ENCODE measurements at regions not wholly inside any gene's neighbourhood (a gene's known extent, or its start where the extent isn't known, plus 50 kb on each side); places are given as distances from the start of the nearest gene placed in this dataset.

- CTCF ChIA-PET, result no interaction called here
- Histone ChIP-seq H3K4me3 (ENCODE audit: control extremely low read depth in 1 of 5, extremely low read depth in 1 of 5, insufficient read depth in 1 of 5, low read depth in 2 of 5, low read length in 4 of 5) (no peak overlapping the region), H2AFZ (ENCODE audit: insufficient read depth, low read depth, low read length, poor library complexity, severe bottlenecking) (no peak overlapping the region), H3K27me3 (replicated peaks in 1 of 4; ENCODE audit: control extremely low read depth in 1 of 4, control insufficient read depth in 3 of 4, insufficient read depth in 4 of 4, low read length in 3 of 4) (no peaks in the 10 kb centered on the region), H3K36me3 (replicated peaks in 1 of 2; ENCODE audit: control extremely low read depth in 1 of 2, control insufficient read depth in 1 of 2, extremely low read depth in 1 of 2, insufficient read depth in 2 of 2, low read length in 1 of 2) (no peaks in the 10 kb centered on the region), H3K9ac (ENCODE audit: low read length) (no peak overlapping the region), H3K4me1 (ENCODE audit: control insufficient read depth in 2 of 2, insufficient read depth in 2 of 2, low read length in 2 of 2) (no peaks in the 10 kb centered on the region), H3K4me2 (replicated peaks; ENCODE audit: low read depth, low read length, poor library complexity, severe bottlenecking) (no peak overlapping the region), H4K20me1 (ENCODE audit: control insufficient read depth, insufficient read depth, low read length, poor library complexity, severe bottlenecking) (no peaks in the 10 kb centered on the region), H3K79me2 (ENCODE audit: control insufficient read depth, insufficient read depth, low read length) (no peaks in the 10 kb centered on the region), H3K27ac (ENCODE audit: low read length in 2 of 2) (no peak overlapping the region), H3K9me3 (ENCODE audit: control extremely low read depth in 1 of 3, control insufficient read depth in 2 of 3, insufficient read depth in 1 of 3, low read length in 2 of 3) (peaks cover 0 to 59% (median 14%) of the 10 kb centered on the region in 3 donors)
- intact Hi-C loops (cut with micrococcal nuclease), result no loop called here
- no peak for DNase-seq
- WGBS (ENCODE audit: insufficient coverage), result 86% methylated on average over 8 of the region's 10 CpGs
- no peak for ATAC-seq (ENCODE audit: low read depth)
- H3K27me3 Mint-ChIP-seq, result peaks cover 15% of the 10 kb centered on the region
- POLR2A ChIA-PET, result no interaction called here
- H3K4me1 Mint-ChIP-seq, result no peaks in the 10 kb centered on the region
- no peak overlapping the region for H3K27ac Mint-ChIP-seq
- TF ChIP-seq EZH2 (IDR thresholded peaks at IDR 0.05; ENCODE audit: borderline replicate concordance, insufficient read depth, low read depth, low read length, poor library complexity, severe bottlenecking) (no peak), CTCF (IDR thresholded peaks at IDR 0.05) (no peak)
- H3K9me3 Mint-ChIP-seq (ENCODE audit: insufficient read depth), result peaks cover 5% of the 10 kb centered on the region
- no peak overlapping the region for H3K4me3 Mint-ChIP-seq
Measured at GRCh38 chr22:47445716-47446290, 683.4 kb downstream of the TBC1D22A start.

- no peak for ATAC-seq (ENCODE audit: low read depth)
- Histone ChIP-seq H2AFZ (ENCODE audit: insufficient read depth, low read depth, low read length, poor library complexity, severe bottlenecking) (no peak overlapping the region), H3K9me3 (ENCODE audit: control extremely low read depth in 1 of 3, control insufficient read depth in 2 of 3, insufficient read depth in 1 of 3, low read length in 2 of 3) (peaks cover 0 to 58% (median 14%) of the 10 kb centered on the region in 3 donors), H3K4me3 (ENCODE audit: control extremely low read depth in 1 of 5, extremely low read depth in 1 of 5, insufficient read depth in 1 of 5, low read depth in 2 of 5, low read length in 4 of 5) (no peak overlapping the region), H4K20me1 (ENCODE audit: control insufficient read depth, insufficient read depth, low read length, poor library complexity, severe bottlenecking) (no peaks in the 10 kb centered on the region), H3K79me2 (ENCODE audit: control insufficient read depth, insufficient read depth, low read length) (no peaks in the 10 kb centered on the region), H3K9ac (ENCODE audit: low read length) (no peak overlapping the region), H3K27ac (ENCODE audit: low read length in 2 of 2) (no peak overlapping the region), H3K27me3 (replicated peaks in 1 of 4; ENCODE audit: control extremely low read depth in 1 of 4, control insufficient read depth in 3 of 4, insufficient read depth in 4 of 4, low read length in 3 of 4) (no peaks in the 10 kb centered on the region), H3K4me1 (ENCODE audit: control insufficient read depth in 2 of 2, insufficient read depth in 2 of 2, low read length in 2 of 2) (no peaks in the 10 kb centered on the region), H3K4me2 (replicated peaks; ENCODE audit: low read depth, low read length, poor library complexity, severe bottlenecking) (no peak overlapping the region), H3K36me3 (replicated peaks in 1 of 2; ENCODE audit: control extremely low read depth in 1 of 2, control insufficient read depth in 1 of 2, extremely low read depth in 1 of 2, insufficient read depth in 2 of 2, low read length in 1 of 2) (no peaks in the 10 kb centered on the region)
- intact Hi-C loops (cut with micrococcal nuclease), result no loop called here
- Mint-ChIP-seq H3K4me1 (no peaks in the 10 kb centered on the region), H3K9me3 (ENCODE audit: insufficient read depth) (peaks cover 5% of the 10 kb centered on the region), H3K4me3 (no peak overlapping the region), H3K27ac (no peak overlapping the region), H3K27me3 (peaks cover 15% of the 10 kb centered on the region)
- WGBS (ENCODE audit: insufficient coverage), result 97% methylated on average over 4 of the region's 5 CpGs
- ChIA-PET POLR2A (no interaction called here), CTCF (no interaction called here)
- DNase-seq, result no peak
- TF ChIP-seq EZH2 (IDR thresholded peaks at IDR 0.05; ENCODE audit: borderline replicate concordance, insufficient read depth, low read depth, low read length, poor library complexity, severe bottlenecking) (no peak), CTCF (IDR thresholded peaks at IDR 0.05) (no peak)
Measured at GRCh38 chr22:47445212-47445611, 682.8 kb downstream of the TBC1D22A start.
